ENCODE measurements at regions not wholly inside any gene's neighbourhood (a gene's known extent, or its start where the extent isn't known, plus 50 kb on each side); places are given as distances from the start of the nearest gene placed in this dataset.

DNA sequence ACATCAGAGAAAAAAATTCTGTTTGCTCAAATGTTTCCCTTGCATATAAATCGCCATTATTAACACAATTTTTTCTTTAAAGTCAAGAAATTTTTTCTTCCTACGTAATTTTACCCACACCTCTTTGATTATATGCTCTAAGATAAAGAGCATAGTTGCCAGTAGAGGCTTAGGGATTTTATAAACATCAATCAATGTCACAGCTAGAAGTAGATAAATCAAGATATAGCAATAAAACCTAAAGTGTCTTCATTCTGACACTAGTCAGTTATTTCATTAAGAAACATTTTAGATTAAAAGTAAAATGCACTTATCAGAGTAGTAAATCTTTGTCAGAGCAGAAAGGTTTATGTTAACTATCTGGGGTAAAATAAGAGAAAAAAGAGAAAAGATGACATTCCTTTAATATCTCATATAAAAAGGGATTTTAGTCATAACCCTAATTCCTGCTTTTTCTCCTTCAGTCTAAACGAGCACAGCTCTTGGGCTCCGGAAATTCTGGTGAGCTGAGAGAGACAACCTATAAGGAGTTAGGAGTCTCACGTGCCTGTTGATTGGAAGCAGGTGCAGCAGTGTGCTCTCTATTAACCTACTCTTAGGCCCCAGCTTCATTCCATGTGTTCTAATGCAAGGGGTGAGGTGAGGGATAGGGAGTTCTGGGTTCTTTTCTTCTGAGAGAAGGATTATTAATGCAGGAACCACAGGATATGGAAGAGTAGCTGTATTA lies 172.4 kb upstream of the GULP1 start:
- intact Hi-C loops (cut with DNase I) = no loop called here
- Histone ChIP-seq H3K36me3 (no peaks in the 10 kb centered on the region), H3K4me1 (no peaks in the 10 kb centered on the region), H3K27me3 (ENCODE audit: low read depth) (no peaks in the 10 kb centered on the region), H3K4me3 (no peak overlapping the region), H3K27ac (no peak overlapping the region), H3K9me3 (no peaks in the 10 kb centered on the region)
- ATAC-seq = no peak
- no peak for TF ChIP-seq CTCF (IDR thresholded peaks at IDR 0.05)
- no peak for DNase-seq

DNA sequence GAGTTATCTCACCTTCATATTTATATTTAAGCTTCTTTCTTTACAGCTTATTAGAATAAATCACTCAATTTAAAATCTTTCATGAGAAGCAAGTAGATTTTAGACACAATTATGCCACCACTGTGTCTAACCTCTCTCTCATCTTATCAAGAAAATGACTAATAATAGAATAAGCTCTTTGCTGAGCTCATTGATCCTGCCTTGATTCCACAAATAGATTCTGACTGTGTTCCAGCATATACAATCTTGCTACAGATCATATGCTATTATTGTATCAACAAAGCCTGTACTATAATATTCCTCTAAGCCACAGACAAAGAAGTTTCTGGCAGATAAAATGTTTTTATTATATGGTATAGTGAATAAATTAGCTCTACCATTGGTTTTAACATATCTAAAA lies 168.7 kb upstream of the GULP1 start:
- H3K27ac ChIP-seq = no peak overlapping the region
- no peaks in the 10 kb centered on the region for H3K27me3 ChIP-seq (ENCODE audit: low read depth)
- DNase-seq (no peak), ATAC-seq (no peak)
- no peak for TF ChIP-seq CTCF (IDR thresholded peaks at IDR 0.05)
- no peaks in the 10 kb centered on the region for H3K4me1 ChIP-seq
- intact Hi-C loops (cut with DNase I) = no loop called here
- no peaks in the 10 kb centered on the region for H3K36me3 ChIP-seq
- H3K9me3 ChIP-seq = no peaks in the 10 kb centered on the region
- no peak overlapping the region for H3K4me3 ChIP-seq

GRCh38 chr2:188129677-188130076 lies 162.0 kb upstream of the GULP1 start:
- TF ChIP-seq CTCF (IDR thresholded peaks at IDR 0.05) = no peak
- ATAC-seq = no peak
- H3K4me3 ChIP-seq = no peak overlapping the region
- H3K9me3 ChIP-seq = no peaks in the 10 kb centered on the region
- H3K27ac ChIP-seq = no peak overlapping the region
- DNase-seq = no peak
- no peaks in the 10 kb centered on the region for H3K36me3 ChIP-seq
- intact Hi-C loops (cut with DNase I) = no loop called here
- H3K27me3 ChIP-seq (ENCODE audit: low read depth) = no peaks in the 10 kb centered on the region
- no peaks in the 10 kb centered on the region for H3K4me1 ChIP-seq

DNA sequence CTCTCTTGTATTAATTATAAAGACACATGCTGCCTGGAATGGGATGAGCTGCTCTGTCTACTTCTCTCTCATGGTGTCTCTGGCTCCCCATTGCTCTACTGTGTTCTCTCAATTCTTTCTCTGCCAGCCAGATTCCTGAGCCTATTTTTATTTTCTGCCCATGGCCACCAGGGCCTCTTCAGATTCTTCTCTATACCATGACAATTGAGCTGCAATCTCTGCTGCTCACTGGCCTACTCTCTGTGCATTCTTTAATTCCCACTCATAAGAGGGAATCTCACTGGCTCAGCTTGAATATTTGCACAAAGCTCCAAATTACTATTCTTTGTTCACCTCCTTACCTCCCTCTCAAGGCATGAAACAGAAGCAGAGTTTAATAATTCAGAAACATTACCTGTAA lies 161.4 kb upstream of the GULP1 start:
- intact Hi-C loops (cut with DNase I) = no loop called here
- Histone ChIP-seq H3K4me3 (no peak overlapping the region), H3K9me3 (no peaks in the 10 kb centered on the region), H3K36me3 (no peaks in the 10 kb centered on the region), H3K4me1 (no peaks in the 10 kb centered on the region), H3K27me3 (ENCODE audit: low read depth) (no peaks in the 10 kb centered on the region), H3K27ac (no peak overlapping the region)
- ATAC-seq = no peak
- no peak for DNase-seq
- TF ChIP-seq CTCF (IDR thresholded peaks at IDR 0.05) = no peak

GRCh38 chr2:188131281-188131680 lies 160.4 kb upstream of the GULP1 start:
- ATAC-seq = no peak
- Histone ChIP-seq H3K4me3 (no peak overlapping the region), H3K9me3 (no peaks in the 10 kb centered on the region), H3K36me3 (no peaks in the 10 kb centered on the region), H3K27ac (no peak overlapping the region), H3K4me1 (no peaks in the 10 kb centered on the region), H3K27me3 (ENCODE audit: low read depth) (no peaks in the 10 kb centered on the region)
- intact Hi-C loops (cut with DNase I) = no loop called here
- TF ChIP-seq CTCF (IDR thresholded peaks at IDR 0.05) = no peak
- no peak for DNase-seq
